HG02938 (cell line): ENCODE measurements at regions not wholly inside any gene's neighbourhood (a gene's known extent, or its start where the extent isn't known, plus 50 kb on each side); places are given as distances from the start of the nearest gene placed in this dataset.

Source experiments
- ATAC-seq: cut with Tn5 transposase; IDR thresholded peaks from one replicate; pipeline ENCODE4 v1.9.1; 2021; ENCODE audit warnings: mild to moderate bottlenecking, moderate library complexity; ENCODE audit not compliant: unreplicated experiment

GRCh38 chr20:40738976-40739375 lies 49.9 kb upstream of the MAFB start:
- no peak for ATAC-seq

DNA sequence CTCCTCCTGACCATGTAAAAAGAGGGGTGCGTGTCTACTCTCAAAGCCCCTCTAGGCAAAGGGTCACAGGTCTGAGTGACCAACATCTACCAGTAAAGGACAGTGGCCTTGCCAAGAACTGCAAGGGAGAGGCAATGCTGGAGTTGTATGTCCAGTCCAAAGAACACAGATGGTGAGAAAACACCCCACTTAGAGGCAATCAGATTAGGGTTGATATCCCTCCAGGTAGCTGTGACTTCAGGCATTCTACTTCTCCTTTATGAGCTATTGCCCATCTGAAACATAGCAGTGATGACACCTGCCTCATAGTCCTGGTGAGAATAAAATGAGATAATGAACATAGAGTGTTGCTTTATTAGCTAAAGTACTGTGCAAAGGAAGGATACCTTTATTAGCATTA lies 50.8 kb upstream of the MAFB start:
- no peak for ATAC-seq

DNA sequence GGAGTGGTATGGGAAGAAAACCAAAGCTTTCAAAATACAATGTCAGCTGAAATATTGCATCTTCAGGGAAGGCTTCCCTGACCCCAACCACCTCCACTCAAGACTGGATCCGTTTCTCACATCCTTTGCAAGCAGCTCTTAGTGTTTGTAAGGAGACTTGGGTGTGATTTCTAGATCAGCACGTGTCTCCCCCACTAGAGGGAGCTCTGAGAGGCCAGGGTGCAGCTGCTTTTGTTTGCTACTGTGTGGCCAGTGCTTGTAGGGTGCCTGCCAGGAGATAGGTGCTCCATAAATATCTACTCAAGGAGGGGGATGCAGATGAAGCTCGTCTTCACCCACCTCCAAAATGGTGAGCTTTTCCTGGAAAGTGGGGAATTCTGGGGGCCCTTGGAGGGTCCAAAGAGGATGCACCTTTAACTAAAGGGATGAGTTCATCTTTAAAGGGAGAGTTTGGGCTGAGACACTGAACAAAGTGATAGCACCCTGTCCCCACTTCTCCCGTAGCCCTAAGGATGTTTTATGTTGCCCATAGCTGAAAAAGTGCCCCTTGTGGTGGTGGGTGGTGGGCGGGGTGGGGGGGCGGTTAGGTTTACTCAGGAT lies 52.6 kb upstream of the MAFB start:
- no peak for ATAC-seq

GRCh38 chr20:40743141-40743775 lies 54.2 kb upstream of the MAFB start:
- no peak for ATAC-seq

- ATAC-seq: no peak
Observed at GRCh38 chr20:40744072-40744817, 55.2 kb upstream of the MAFB start.

- no peak for ATAC-seq
Observed at GRCh38 chr20:40744818-40745175, 55.8 kb upstream of the MAFB start.

DNA sequence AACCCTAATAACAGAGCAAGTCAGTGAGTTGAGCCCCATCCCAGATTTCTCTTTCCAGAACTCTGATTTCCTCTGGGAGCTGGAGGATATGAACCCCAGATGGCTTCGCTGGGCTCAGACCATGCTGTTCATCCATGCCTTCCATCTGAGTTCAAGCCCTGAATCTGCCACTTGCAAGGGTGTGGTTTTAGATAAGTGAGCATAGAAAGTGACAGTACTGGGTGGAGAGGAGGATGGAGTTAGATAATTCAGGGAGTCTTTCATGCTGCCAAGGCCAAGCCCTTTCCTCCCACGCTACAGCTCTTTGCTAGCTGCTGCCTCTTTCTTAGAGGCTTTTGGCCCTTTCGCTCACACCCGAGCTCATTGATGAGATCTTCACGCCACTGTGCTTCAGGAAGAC lies 57.2 kb upstream of the MAFB start:
- ATAC-seq: no peak

GRCh38 chr20:40748182-40748581 lies 59.1 kb upstream of the MAFB start:
- no peak for ATAC-seq

GRCh38 chr20:40749985-40750506 lies 61.0 kb upstream of the MAFB start:
- ATAC-seq: no peak

GRCh38 chr20:40750541-40751035 lies 61.6 kb upstream of the MAFB start:
- ATAC-seq: no peak

DNA sequence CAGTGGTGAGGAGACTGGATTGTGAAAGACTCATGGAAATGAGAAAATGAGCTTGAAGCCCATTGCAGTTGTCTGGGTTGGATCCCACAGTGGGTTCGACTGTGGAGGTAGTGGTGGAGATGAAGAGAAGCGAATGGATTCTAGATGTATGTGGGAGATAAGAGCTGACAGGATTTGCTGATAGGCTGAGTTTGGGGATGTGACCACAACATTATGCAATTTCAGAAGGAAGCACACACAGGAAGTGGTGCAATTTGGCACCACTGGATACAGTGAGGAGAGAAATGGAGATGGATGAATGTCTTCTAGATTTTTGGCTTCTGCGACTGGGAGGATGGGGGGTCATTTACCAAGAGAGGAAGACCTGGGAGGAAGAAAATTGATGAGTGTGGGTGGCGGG lies 64.4 kb upstream of the MAFB start:
- ATAC-seq: no peak

- ATAC-seq: no peak
Observed at GRCh38 chr20:40754339-40754943, 65.4 kb upstream of the MAFB start.

- no peak for ATAC-seq
Observed at GRCh38 chr20:40757087-40757486, 68.1 kb upstream of the MAFB start.

- no peak for ATAC-seq
Observed at GRCh38 chr20:40758790-40759189, 69.8 kb upstream of the MAFB start.

DNA sequence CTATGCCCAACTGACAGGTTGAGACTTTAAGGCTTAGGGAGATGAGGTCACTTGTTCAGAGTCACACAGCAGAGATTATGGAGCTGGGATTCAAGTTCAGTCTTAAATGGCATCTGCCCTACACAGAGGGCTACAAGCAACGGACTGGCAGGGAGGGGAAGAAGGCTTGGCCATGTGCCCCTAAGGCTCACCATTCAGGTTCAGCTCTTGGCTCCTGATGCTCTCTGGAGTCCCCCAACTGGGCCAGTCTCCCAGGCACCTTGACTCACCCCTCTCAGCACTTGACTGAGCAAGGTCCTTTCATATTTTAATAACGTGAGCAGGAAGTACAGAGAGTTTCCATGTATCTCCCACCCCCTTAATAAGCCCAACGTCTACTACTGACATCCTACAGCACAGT lies 71.4 kb upstream of the MAFB start:
- no peak for ATAC-seq

GRCh38 chr20:40763646-40764295 lies 74.7 kb upstream of the MAFB start:
- ATAC-seq: no peak

DNA sequence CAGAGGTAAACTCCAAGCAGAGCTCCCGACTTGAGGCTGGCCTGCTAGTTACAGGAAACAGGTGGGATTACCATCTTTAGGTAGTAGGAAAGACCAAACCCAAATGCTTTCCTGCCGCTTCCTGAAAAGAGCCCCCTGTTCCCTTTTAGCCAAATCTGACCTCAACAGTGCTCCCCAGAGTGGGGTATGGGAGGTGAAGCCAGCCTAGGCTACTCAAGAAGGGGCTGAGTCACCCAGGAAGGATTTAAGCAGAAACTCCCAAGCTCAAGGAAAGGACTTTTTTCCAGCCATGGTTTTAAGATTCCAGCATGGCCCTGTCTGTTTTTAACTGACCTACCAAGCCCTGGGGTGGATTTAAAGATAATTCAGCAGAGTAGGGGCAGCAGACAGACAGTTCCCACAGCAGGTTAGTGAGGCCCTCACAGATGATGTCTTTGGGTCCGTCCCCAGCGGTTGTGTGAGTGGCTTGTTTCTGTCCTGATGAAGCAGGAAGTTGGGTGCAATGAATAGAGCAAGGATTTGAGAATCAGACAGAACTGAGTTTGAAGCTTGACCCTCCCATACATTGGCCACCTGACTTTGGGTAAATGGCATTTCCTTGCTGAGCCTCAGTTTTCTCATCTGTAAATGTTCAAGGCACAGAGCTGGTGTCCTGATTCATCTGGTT lies 76.9 kb upstream of the MAFB start:
- ATAC-seq: no peak

GRCh38 chr20:40766790-40767614 lies 78.0 kb upstream of the MAFB start:
- ATAC-seq: no peak

GRCh38 chr20:40767615-40767924 lies 78.5 kb upstream of the MAFB start:
- no peak for ATAC-seq

DNA sequence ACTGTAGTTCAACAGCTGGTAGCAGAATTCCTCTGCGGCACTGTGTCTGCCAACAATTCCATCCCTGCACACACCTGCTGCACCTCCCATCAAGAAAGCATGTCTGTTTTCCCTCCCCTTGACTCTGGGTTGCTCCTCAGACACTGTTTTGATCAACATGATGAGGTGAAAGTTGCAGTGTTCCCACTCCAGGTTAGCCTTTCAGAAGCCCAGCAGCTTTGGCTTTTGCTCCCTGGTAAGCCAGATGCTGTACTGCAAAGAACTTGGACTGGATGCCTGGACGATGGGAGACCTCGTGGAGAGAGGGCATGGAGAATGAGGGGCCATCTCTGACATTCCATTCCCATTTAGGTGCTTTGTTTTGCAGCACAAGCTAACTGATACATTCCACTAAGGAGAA lies 79.1 kb upstream of the MAFB start:
- no peak for ATAC-seq
